HG03175 (cell line): ENCODE measurements at regions not wholly inside any gene's neighbourhood (a gene's known extent, or its start where the extent isn't known, plus 50 kb on each side); places are given as distances from the start of the nearest gene placed in this dataset.

ENCODE experiments used
- ATAC-seq: cut with Tn5 transposase; IDR thresholded peaks from one replicate; pipeline ENCODE4 v1.9.1; 2021; ENCODE audit warnings: mild to moderate bottlenecking, moderate library complexity; ENCODE audit not compliant: unreplicated experiment

GRCh38 chr2:107595749-107596148 is 230.9 kb upstream of the RGPD4 start:
- no peak for ATAC-seq

- ATAC-seq: no peak
Observed at GRCh38 chr2:107597507-107597906, 229.2 kb upstream of the RGPD4 start.

GRCh38 chr2:107602801-107603200 is 223.9 kb upstream of the RGPD4 start:
- no peak for ATAC-seq

GRCh38 chr2:107607054-107607453 is 219.6 kb upstream of the RGPD4 start:
- no peak for ATAC-seq

GRCh38 chr2:107607473-107607872 is 219.2 kb upstream of the RGPD4 start:
- ATAC-seq: no peak

GRCh38 chr2:107615039-107615438 is 211.7 kb upstream of the RGPD4 start:
- no peak for ATAC-seq

GRCh38 chr2:107618769-107619168 is 207.9 kb upstream of the RGPD4 start:
- ATAC-seq: no peak

- no peak for ATAC-seq
Observed at GRCh38 chr2:107621186-107622165, 205.2 kb upstream of the RGPD4 start.

- no peak for ATAC-seq
Observed at GRCh38 chr2:107622741-107623310, 203.9 kb upstream of the RGPD4 start.

- ATAC-seq: no peak
Observed at GRCh38 chr2:107625982-107626381, 200.7 kb upstream of the RGPD4 start.

GRCh38 chr2:107627164-107627563 is 199.5 kb upstream of the RGPD4 start:
- ATAC-seq: no peak

- ATAC-seq: no peak
Observed at GRCh38 chr2:107627926-107628325, 198.8 kb upstream of the RGPD4 start.

- ATAC-seq: no peak
Observed at GRCh38 chr2:107633580-107634147, 193.0 kb upstream of the RGPD4 start.

- no peak for ATAC-seq
Observed at GRCh38 chr2:107634172-107634571, 192.5 kb upstream of the RGPD4 start.

GRCh38 chr2:107635883-107636282 is 190.8 kb upstream of the RGPD4 start:
- no peak for ATAC-seq

GRCh38 chr2:107645586-107645985 is 181.1 kb upstream of the RGPD4 start:
- ATAC-seq: no peak

GRCh38 chr2:107648781-107649404 is 177.8 kb upstream of the RGPD4 start:
- ATAC-seq: no peak

GRCh38 chr2:107657049-107657448 is 169.6 kb upstream of the RGPD4 start:
- ATAC-seq: no peak

- ATAC-seq: no peak
Observed at GRCh38 chr2:107663632-107664031, 163.1 kb upstream of the RGPD4 start.

- ATAC-seq: no peak
Observed at GRCh38 chr2:107669335-107669734, 157.4 kb upstream of the RGPD4 start.

- ATAC-seq: no peak
Observed at GRCh38 chr2:107681936-107682335, 144.8 kb upstream of the RGPD4 start.
